ENCODE measurements at regions not wholly inside any gene's neighbourhood (a gene's known extent, or its start where the extent isn't known, plus 50 kb on each side); places are given as distances from the start of the nearest gene placed in this dataset.

DNA sequence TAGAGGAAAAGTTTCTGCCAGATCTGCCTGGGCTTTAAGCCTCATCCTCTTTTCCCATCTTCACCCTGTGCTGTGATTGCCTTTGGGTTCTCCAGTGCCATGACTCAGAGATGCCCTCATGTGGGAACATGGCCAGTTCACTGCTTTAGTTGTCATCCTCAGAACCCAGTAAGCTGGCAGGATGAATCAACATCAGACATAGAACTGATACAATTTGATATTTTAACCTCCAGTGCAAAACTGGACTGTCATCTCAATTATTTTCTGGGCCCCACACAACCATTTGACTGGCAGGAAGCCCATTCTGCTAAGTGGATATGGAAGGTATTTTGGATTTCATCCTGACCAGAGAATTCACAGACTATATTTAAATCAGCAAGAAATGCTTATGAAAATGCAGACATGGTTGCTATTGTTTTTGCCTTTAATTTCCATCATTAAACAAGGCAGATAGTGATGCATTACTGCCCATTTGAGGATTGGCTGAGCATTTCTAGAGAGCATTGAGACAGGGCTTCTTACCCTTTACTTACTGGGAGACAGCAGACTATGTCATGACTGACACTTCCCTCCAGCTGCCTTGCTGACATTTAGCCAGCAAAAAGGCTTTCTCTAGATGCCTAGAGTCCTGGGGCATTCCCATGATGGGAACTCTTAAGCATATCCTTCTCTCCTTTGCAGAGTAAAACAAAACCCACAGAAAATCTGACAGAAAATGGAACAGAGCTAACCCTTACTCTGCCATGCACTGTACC is 327.1 kb upstream of the MTNR1B start:
- DNase-seq (ENCODE audit: insufficient read length, low spot score), result no peak
- FAIRE-seq, result no peak

DNA sequence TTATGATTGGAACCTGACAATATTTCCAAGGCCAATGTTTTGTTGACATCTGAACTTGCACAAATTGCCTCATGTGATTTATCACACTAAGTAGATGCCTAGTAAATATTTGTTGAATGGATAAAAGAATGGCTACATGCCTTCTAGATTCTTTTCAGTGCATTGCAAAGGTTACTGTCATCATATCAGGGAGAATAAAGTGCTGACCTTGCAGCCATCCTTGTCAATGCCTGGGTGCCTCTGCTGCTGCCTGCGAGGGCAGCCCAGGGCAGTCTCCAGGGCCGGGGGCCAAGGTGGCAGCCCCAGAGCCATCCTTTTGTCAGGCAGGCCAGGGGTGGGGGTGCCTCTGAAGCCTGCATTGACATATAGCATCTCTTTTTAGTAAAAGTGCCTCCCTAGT is 325.6 kb upstream of the MTNR1B start:
- no peak for DNase-seq (ENCODE audit: insufficient read length, low spot score)
- no peak for FAIRE-seq

DNA sequence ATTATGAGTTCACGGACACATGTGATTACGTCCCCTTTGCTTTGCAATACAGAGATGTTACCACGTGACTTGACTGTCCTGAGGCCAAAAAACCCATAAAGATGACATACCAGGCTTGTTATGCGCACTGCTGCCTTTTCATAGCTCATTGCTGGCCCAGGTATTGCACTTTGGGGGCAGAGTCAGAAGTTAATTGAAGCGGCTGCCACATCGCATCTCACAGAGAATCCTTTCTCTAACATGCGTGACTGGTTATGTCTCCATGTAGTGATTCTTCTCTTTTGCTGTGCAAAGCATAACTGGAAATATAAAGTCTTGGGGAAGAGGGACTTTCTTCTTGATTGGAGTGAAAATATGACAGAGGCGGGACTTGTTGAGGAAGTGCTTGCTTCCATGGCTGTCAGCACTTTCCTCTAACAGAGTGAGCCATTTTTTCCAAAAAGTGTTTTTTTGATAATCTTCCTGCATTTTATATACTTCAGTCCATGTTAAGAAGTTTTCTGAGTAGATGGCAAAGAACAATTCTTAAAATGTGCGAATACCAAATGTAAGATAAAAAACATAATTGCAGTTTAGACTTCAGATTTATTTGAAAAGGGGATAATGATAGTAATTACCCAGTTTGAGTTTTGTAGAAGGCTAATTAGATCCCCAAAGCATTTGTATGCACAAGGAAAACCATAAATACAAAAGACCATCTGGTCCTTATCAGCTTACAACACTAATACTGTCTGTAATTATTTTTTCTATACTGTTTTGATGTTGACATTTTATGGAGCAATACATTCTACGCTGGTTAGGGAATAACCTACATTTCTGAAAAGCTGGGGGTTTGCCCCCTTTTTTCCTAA is 324.6 kb upstream of the MTNR1B start:
- DNase-seq (ENCODE audit: insufficient read length, low spot score), result no peak
- FAIRE-seq, result no peak

DNA sequence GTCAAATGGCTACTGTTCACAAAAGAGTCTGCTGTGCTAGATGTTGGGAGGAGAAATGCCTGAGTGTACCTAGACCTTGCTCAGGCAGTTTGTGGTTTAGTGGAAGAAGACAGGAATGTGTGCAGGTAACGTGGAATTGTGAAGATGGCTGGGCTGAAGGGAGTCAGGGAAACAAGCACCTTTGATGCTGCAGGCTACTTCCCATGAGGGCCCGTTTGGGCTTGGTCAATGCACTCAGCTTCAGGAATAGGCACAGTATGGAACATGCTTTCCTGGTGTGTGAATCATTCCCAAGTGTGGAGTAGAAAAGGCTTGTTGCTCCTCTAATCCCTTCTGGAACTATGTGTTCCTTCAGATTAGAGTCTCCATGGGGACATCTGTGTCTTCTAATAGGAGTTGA is 318.3 kb upstream of the MTNR1B start:
- DNase-seq (ENCODE audit: insufficient read length, low spot score) (no peak), FAIRE-seq (no peak)

DNA sequence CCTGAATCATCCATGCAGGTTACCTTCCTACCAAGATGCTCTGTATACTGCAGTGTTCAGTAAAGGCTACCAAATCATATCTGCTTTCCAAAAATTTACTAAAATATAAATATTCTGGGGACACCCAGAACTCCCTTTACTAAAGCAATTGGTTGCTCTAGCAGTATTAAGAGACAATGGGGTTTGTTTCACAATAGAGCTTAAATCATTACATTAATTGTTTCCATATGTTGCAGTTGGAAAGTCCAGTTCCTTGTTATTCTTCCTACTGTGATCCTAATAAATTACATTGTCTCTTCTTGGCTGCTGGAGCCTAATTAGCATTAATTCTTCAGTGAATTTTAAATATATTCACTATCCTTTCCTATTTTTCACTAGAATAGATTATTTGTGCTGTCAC is 316.0 kb upstream of the MTNR1B start:
- no peak for FAIRE-seq
- DNase-seq (ENCODE audit: insufficient read length, low spot score), result no peak

DNA sequence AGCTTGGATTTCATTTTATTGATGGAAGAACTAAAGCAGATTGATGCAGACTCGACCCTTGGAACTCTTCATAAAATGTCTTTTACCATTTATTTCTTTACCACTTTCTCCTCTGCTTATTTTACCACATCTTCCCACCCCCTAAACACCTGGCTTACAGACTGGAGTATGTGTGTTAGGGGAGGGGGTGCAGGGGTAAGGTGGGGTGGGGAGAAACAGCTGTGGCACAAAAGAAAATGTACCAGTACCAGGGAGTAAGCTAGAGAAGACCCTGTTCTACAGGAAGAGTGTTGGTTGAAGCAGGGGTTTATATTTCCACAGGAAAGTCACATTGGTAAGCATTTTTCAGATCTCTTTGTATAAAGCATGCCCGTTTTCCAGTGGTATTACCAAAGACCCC is 312.7 kb upstream of the MTNR1B start:
- DNase-seq (ENCODE audit: insufficient read length, low spot score), result no peak

DNA sequence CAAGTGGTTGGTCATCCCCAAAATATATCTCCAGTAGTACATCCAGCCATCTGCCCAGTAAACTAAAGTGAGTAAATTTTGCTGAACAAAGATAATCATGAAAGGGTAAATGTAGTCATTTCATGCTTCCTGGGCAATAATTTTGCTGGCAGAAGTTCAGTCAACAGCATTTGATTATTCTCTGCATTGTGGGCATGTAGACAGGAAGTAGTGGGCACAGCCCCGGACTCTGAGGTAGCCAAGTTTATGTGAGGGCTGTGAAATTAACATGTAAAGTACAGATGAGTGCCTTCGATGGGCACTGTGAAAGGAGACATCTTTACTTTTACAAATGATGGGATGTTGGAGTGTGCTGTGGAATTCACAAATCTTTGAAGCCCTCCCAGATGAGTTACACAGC is 312.2 kb upstream of the MTNR1B start:
- no peak for FAIRE-seq

More for the DNA sequence above, 312.7 kb upstream of the MTNR1B start:
- no peak for FAIRE-seq

DNA sequence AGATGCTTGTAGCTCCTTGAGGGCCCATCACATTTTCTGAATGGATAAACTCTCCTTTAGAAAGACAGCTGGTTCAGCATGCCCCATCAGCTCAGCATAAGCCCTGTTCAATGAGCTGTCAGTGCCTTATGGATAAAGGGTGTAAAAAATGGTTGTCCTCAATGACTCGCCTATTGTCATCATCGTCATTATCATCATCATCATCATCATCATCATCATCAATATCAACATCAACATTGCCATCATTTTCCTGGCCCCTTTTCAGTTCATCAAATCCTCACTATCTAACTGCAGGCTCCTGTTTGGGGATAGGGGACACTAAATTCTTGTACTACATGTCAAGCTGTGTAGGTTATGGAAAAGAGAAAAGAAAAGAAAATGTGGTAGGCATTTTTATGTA is 310.7 kb upstream of the MTNR1B start:
- no peak for FAIRE-seq
- no peak for DNase-seq (ENCODE audit: insufficient read length, low spot score)

More for the DNA sequence above, 312.2 kb upstream of the MTNR1B start:
- no peak for DNase-seq (ENCODE audit: insufficient read length, low spot score)

DNA sequence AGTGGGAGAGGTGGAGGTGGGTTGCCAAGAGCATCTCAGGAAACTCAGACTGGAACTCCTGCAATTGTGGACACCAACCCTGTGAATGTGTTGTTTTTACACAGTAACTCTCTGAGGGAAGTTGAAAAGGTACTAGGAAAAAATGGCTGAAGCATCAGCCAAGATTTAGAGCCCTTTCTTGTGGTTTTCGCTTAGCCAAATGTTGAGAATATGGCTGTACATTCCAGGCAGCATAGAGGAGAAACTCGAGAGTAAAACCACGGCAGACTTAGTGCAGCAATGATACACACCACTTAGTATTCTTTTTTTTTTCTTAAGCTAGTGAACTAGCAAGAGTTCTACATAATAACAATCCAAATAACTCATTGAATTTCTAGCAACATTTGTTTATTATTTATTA is 309.7 kb upstream of the MTNR1B start:
- FAIRE-seq (no peak), DNase-seq (ENCODE audit: insufficient read length, low spot score) (no peak)

DNA sequence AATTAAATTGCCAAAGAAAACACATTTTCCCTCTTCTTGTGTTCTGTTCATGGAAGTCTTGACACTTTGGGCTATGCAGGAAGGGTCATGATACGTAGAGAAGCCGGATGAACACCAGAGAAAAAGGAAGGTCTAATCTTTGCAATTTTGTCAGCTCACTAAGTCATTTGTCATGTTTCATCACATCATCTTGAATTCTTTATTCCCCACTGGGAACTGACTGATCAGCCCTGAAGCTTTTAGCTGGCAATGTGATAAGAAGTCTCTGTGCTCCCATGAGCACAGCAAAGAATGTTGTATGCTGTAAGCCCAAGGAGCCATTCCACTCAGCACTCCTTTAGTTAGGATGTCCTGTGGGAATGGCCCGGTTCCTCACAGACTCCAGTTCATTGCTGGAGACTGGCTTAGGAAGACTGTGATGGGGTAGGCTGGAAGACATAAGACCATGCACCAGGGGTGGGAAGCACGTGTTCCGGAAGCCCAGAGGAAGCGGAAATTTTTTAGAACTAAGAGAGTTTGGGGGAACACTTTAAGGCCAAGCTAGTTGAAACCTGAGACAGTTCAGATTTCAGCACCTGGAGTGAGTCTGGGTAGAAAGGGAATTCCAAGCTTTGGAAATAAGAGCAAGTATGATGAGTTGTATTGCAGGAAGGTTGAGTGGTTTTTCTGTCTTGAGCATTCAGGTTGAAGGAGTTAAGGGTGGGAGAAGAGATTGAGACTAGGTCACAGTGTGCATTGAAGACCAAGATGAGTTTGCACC is 306.7 kb upstream of the MTNR1B start:
- FAIRE-seq, result no peak

DNA sequence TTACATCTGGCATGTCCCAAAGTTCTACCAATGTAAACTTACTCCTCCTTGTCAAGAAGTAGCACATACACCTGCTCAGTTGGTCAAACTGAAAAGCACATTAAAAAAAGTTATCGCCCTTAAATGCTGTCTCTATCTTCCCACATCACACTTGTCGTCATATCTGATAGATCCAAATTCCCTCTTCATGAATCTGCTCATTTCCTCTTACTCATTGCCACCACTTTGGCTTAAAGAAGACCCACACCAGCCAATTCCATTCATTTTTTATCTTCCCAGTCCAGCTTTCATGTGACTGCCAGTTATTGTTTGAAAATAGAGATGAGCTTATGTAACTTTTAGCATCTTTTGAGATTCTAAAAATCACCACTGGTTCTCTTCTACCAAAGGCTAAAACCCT is 305.9 kb upstream of the MTNR1B start:
- DNase-seq (ENCODE audit: insufficient read length, low spot score) (no peak), FAIRE-seq (no peak)

More for the DNA sequence above, 306.7 kb upstream of the MTNR1B start:
- no peak for DNase-seq (ENCODE audit: insufficient read length, low spot score)

DNA sequence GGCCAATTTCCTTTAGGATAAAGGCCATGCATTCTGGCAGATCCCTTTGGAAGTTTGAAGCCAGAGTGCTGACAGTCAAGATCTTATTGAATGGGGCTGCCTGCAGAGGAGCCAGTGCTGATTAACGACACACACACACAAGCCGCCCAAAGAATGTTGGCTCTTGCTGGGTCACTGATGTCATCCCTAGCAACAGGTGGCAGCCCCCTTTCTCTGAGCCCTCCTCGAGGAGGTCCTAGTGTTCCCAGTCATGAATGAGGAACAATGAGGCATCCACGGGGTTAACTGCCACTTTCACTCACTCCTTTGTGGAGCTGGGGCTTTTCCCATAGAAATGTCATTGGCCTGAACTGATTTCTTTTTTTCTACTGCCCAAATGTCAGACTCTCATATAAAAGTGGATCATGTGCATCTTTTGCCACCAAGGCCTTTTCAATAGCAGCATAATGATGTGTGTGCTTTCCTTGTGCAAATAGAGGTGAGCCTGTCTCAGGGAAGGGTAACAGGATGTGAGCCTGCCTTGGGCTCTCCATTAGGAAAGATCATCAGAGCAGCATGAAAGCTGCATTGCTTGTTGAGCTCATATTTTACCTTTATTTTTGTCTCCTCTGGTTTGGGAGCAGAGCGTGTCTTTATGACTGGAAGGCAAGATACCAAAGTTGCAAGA is 301.8 kb upstream of the MTNR1B start:
- FAIRE-seq (no peak), DNase-seq (ENCODE audit: insufficient read length, low spot score) (no peak)

DNA sequence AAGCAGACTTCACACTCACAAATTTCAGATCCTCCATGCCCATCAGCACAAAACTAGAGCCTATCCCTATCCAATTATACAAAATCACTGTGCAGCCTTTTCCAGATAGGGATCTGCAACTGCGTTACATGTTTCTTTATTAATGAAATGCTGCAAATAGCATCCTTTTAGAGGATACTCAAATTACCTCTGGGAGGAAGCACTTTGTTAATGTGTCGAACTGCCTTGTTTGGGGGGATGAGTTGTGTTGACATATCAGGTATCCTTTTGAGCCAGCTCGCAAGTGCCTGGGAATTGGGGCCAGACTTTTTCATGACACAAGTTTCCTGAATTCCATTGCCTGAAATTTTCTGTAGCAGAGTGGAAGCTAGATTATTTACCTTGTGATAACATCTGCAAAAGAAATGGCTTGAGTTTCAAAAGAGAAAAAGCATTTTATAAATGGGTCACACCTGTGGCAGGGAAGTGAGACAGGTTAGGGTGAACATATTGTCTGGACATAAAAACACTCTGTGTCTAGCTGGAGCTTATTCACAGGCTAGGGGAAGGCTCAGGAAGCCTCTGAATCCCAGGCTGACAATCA is 299.1 kb upstream of the MTNR1B start:
- FAIRE-seq (no peak), DNase-seq (ENCODE audit: insufficient read length, low spot score) (no peak)

DNA sequence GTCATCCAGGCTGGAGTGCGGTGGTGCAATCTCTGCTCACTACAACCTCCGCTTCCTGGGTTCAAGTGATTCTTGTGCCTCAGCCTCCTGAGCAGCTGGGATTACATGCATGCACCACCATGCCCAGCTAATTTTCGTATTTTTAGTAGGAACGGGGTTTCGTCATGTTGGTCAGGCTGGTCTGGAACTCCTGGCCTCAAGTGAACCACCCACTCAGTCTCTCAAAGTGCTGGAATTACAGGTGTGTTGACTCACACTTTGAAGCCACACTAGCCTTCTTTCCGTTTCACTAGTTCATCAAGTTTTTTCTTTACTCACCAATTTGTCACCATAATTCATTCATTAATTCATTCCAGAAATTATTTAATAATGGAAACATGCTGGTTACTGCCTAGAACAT is 298.4 kb upstream of the MTNR1B start:
- FAIRE-seq (no peak), DNase-seq (ENCODE audit: insufficient read length, low spot score) (no peak)

DNA sequence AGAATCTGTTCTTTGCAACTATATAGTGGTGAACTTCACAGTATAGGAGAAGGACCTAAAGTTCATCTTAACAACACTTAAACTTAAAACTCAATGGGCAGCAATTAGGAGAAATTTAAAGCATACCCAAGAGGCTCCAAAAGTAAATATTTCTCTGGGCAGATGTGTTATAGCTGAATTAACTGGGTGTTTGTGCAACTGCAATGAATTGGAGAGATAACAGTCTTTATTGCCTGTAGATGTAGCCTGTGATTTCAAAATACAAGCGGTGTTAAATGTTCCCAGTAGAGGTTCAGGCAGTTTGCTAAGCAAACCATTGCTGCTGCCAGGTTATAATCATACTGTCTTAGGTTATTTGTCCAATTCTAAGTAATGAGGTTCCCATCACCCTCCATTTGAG is 294.1 kb upstream of the MTNR1B start:
- FAIRE-seq (no peak), DNase-seq (ENCODE audit: insufficient read length, low spot score) (no peak)

DNA sequence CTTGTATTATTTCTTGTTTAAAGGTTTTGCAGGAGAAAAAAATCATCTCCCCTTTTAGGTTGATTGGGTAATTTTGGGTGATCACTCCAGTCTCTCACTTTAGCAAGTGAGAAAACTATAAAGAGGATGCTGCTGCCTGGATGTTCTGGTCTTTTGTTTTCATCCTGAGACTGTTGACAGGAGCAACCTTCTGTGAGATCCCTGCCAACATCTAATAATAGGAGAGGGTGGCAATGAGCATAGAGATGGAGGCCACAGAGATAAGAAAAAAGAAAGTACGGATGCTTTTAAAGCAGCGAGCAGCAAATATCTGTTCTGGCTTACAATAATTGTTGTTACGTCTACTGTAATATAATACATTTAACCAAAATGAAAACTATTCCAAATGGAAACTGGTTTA is 293.6 kb upstream of the MTNR1B start:
- FAIRE-seq (no peak), DNase-seq (ENCODE audit: insufficient read length, low spot score) (no peak)

DNA sequence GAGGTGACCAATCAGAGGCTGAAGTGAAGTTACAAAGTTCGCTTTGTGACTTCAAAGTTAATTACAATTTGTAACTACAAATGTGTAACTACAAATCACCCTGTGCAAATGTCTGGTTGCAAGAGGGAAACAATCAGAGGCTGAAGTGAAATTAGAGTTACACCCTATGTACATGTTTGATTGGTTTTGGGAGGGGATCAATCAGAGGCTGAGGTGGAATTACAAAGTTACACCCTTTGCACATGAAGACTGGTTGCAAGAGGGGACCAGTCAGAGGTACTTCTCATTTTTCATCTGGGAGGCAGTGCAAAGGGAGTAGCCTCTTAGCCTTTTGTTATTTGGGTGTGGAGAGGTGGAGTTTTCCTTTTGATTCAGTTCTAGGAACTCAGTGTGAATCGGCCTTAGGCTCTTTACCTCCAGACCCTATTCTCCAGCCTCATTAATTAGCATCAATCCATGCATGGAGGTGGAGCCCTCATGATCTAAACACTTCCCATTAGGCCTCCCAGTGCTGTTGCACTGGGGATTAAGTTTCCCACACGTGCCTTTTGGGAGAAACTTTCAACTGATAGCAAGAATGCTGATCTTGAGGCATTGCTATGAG is 291.3 kb upstream of the MTNR1B start:
- DNase-seq (ENCODE audit: insufficient read length, low spot score) (no peak), FAIRE-seq (no peak)

DNA sequence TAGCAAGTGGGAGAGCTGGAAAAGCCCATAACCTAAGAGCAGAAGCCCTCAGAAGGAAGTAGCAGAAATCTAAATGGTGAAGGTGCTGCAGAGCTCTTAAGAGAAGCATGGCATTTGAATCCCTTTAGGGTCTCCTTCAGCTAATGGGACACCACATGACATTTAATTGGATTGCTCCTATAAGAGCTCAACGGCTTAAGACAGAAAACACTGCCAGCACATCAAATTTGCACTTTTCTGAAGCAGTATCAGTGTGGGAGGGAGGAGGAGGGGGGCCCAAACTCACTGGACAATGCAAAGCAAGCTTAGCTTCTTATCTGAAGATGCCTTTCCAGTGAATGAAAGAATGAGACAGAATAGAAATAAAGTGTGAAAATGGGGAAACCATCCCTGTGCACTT is 287.9 kb upstream of the MTNR1B start:
- FAIRE-seq, result no peak
- no peak for DNase-seq (ENCODE audit: insufficient read length, low spot score)

DNA sequence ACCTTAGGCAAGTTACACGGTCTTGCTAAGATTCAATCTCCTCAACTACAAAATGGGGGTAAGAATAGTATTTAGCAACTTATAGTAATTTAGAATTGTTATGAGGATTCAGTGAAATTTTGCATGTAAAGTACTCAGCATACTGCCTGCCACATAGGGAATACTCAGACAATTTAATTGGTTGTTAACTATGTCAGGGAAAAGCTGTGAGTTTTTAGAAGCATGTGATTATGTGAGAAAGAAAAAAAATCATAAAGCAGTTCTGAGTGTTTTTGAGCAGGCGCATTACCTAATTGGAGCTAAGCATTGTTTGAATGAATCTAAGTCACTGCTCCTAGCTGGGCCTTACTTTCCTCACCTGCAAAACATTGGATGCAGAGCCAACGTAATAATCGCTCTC is 287.3 kb upstream of the MTNR1B start:
- no peak for DNase-seq (ENCODE audit: insufficient read length, low spot score)
- no peak for FAIRE-seq

DNA sequence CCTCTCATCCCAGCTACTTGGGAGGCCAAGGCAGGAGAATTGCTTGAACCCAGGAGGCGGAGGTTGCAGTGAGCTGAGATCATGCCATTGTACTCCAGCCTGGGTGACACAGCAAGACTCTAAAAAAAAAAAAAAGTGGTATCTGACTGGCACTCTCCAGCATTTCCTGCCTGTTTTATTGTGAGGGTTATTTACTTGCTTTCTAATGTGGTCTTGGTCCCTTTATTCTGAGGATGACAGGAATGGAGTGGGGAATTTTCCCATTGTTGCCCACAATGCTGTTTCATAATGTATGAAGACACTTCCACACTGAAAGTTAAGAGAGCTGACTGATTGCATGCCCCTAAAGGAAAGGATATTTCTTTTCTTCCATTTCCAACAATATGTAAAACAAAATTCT is 286.5 kb upstream of the MTNR1B start:
- DNase-seq (ENCODE audit: insufficient read length, low spot score), result no peak
- no peak for FAIRE-seq

All from HTR-8/SVneo (cell line).